ENCODE measurements at regions not wholly inside any gene's neighbourhood (a gene's known extent, or its start where the extent isn't known, plus 50 kb on each side); places are given as distances from the start of the nearest gene placed in this dataset.

- no peak overlapping the region for H4K5ac ChIP-seq (ENCODE audit: insufficient read length, low read depth, low read length)
- no peak overlapping the region for H3K56ac ChIP-seq (replicated peaks; ENCODE audit: insufficient read length, low read depth, low read length)
- no peaks in the 10 kb centered on the region for H3K36me3 ChIP-seq (ENCODE audit: control insufficient read depth in 2 of 4, insufficient read depth in 4 of 4, low read length in 3 of 4)
- no peak overlapping the region for H2BK5ac ChIP-seq (ENCODE audit: low read depth, low read length)
- DNase-seq (ENCODE audit: low read depth in 1 of 2, low spot score in 2 of 2) = no peak
- no peaks in the 10 kb centered on the region for H3K27me3 ChIP-seq (replicated peaks in 1 of 4; ENCODE audit: control insufficient read depth in 3 of 4, extremely low read depth in 1 of 4, insufficient read depth in 3 of 4, low read length in 3 of 4)
- no peak overlapping the region for H2BK12ac ChIP-seq (ENCODE audit: low read depth, low read length)
- CTCF ChIA-PET (ENCODE audit: partially characterized antibody) = interaction anchor here (1.0 kb wide), 1 partner anchor 13 kb away, joined by 3 read pairs; no protein-coding TSS in a partner anchor
- no peak overlapping the region for H4K91ac ChIP-seq (replicated peaks; ENCODE audit: insufficient read length, low read length)
- H2BK120ac ChIP-seq (replicated peaks; ENCODE audit: low read depth, low read length) = no peak overlapping the region
- WGBS, 2 experiments (ENCODE audit: extremely low coverage in 1 of 2, insufficient coverage in 1 of 2, insufficient read length in 1 of 2, insufficient replicate concordance in 2 of 2, low coverage in 1 of 2, low lambda C conversion rate in 2 of 2, missing lambda C conversion rate in 1 of 2) = 90% methylated on average over 4 of the region's 4 CpGs; no CpG with 5 or more reads in 1 of the 2 experiments
- H3K79me1 ChIP-seq (ENCODE audit: low read depth, low read length) = no peaks in the 10 kb centered on the region
- no peak overlapping the region for H3K4me3 ChIP-seq (ENCODE audit: extremely low read depth in 1 of 4, insufficient read depth in 2 of 4, low read depth in 3 of 4, low read length in 4 of 4)
- no peak overlapping the region for H3K23ac ChIP-seq (ENCODE audit: insufficient read length)
- H3K4me2 ChIP-seq (ENCODE audit: insufficient read depth in 1 of 2, low read depth in 2 of 2, low read length in 2 of 2) = no peak overlapping the region
- H2AFZ ChIP-seq (ENCODE audit: low read length) = peak overlapping the region; percentile 79; the same call in 1 of the 2 replicates
- no peak overlapping the region for H4K8ac ChIP-seq (ENCODE audit: extremely low read depth, insufficient read depth, low read length)
- no peak overlapping the region for H3K14ac ChIP-seq (ENCODE audit: insufficient read length)
- H3K23me2 ChIP-seq (ENCODE audit: low read depth, low read length) = no peaks in the 10 kb centered on the region
- H2BK20ac ChIP-seq (ENCODE audit: low read length) = no peak overlapping the region
- no peak overlapping the region for H3K27ac ChIP-seq (ENCODE audit: low read depth, low read length)
- no peaks in the 10 kb centered on the region for H3K79me2 ChIP-seq (ENCODE audit: control insufficient read depth in 1 of 2, insufficient read depth in 2 of 2, low read length in 2 of 2)
- H2BK15ac ChIP-seq (ENCODE audit: low read length) = no peak overlapping the region
- H4K20me1 ChIP-seq (replicated peaks in 1 of 2; ENCODE audit: control insufficient read depth in 1 of 2, insufficient read depth in 2 of 2, low read length in 2 of 2) = no peaks in the 10 kb centered on the region
- H3K9ac ChIP-seq (replicated peaks in 1 of 4; ENCODE audit: extremely low read depth in 1 of 4, low read depth in 3 of 4, low read length in 3 of 4) = no peak overlapping the region
- POLR2A ChIA-PET (ENCODE audit: partially characterized antibody) = no interaction called here
- FAIRE-seq = no peak
- no peaks in the 10 kb centered on the region for H3K9me3 ChIP-seq (ENCODE audit: insufficient read depth in 2 of 2, low read depth in 1 of 2, low read length in 1 of 2)
- no peak overlapping the region for H3K4ac ChIP-seq (replicated peaks; ENCODE audit: insufficient read length, low read depth, low read length)
- H3K18ac ChIP-seq (ENCODE audit: extremely low read depth, low read length) = no peak overlapping the region
- no peaks in the 10 kb centered on the region for H3K4me1 ChIP-seq (replicated peaks in 1 of 4; ENCODE audit: control insufficient read depth in 3 of 4, insufficient read depth in 4 of 4, low read length in 3 of 4)
- no peak overlapping the region for H2AK5ac ChIP-seq (ENCODE audit: low read depth, low read length)
- TF ChIP-seq E2F6 (IDR thresholded peaks at IDR 0.05) (no peak), YY1 (IDR thresholded peaks at IDR 0.05; ENCODE audit: low read depth, low read length) (no peak), RAD21 (IDR thresholded peaks at IDR 0.05 in 1 of 2, conservative IDR thresholded peaks at IDR 0.05 in 1 of 2; ENCODE audit: low read depth in 2 of 2, low read length in 2 of 2) (no peak), FOSL1 (IDR thresholded peaks at IDR 0.05; ENCODE audit: insufficient read depth, low read depth, low read length) (no peak), SP1 (IDR thresholded peaks at IDR 0.05; ENCODE audit: low read depth, low read length) (no peak), CBX8 (IDR thresholded peaks at IDR 0.05; ENCODE audit: borderline replicate concordance, low read depth, low read length) (no peak), SRF (IDR thresholded peaks at IDR 0.05; ENCODE audit: low read depth, low read length) (no peak), JUN (IDR thresholded peaks at IDR 0.05; ENCODE audit: low read depth, low read length) (no peak), TBP (IDR thresholded peaks at IDR 0.05; ENCODE audit: low read depth, low read length) (no peak), BCL11A (IDR thresholded peaks at IDR 0.05; ENCODE audit: low read depth in 2 of 2, low read length in 2 of 2) (no peak), TAF7 (optimal IDR thresholded peaks at IDR 0.05; ENCODE audit: borderline replicate concordance, low read depth, low read length) (no peak), POU5F1 (IDR thresholded peaks at IDR 0.05; ENCODE audit: low read depth, low read length) (no peak), EZH2 (IDR thresholded peaks at IDR 0.05; ENCODE audit: low read depth, low read length, severe bottlenecking) (no peak)
Measured at GRCh38 chr7:51577390-51577789, 260.8 kb upstream of the COBL start.

Data from H1 (cell line).